Epithelial cell of proximal tubule (primary cell): ENCODE measurements at regions not wholly inside any gene's neighbourhood (a gene's known extent, or its start where the extent isn't known, plus 50 kb on each side); places are given as distances from the start of the nearest gene placed in this dataset.
A peak's percentile ranks its signal among the peaks of the same experiment; 100 is the strongest.

Experiments
- DNase-seq: peaks from one replicate; pipeline ENCODE4 v3.0.0-alpha.2; 2011; ENCODE audit warnings: low read depth
- H3K4me3 ChIP-seq: 2 replicates; pipeline ENCODE4 v1.5.1; 2011; ENCODE audit warnings: low read depth, mild to moderate bottlenecking, low read length
- CTCF ChIP-seq: conservative IDR thresholded peaks from 2 replicates; pipeline ENCODE4 v1.5.1; 2012; ENCODE audit warnings: low read depth, mild to moderate bottlenecking, low read length

- no peak overlapping the region for H3K4me3 ChIP-seq
- no peak for TF ChIP-seq CTCF
- DNase-seq: no peak
Observed at GRCh38 chr16:85475233-85475632, 137.9 kb upstream of the GSE1 start.

- DNase-seq: no peak
- TF ChIP-seq CTCF: no peak
Observed at GRCh38 chr16:85475691-85476300, 137.3 kb upstream of the GSE1 start.

GRCh38 chr16:85476389-85476788, 136.7 kb upstream of the GSE1 start:
- no peak for DNase-seq
- H3K4me3 ChIP-seq: no peak overlapping the region
- no peak for TF ChIP-seq CTCF

More at GRCh38 chr16:85475691-85476300, 137.3 kb upstream of the GSE1 start:
- no peak overlapping the region for H3K4me3 ChIP-seq

GRCh38 chr16:85477801-85478363, 135.2 kb upstream of the GSE1 start:
- DNase-seq: no peak
- H3K4me3 ChIP-seq: no peak overlapping the region
- no peak for TF ChIP-seq CTCF

- H3K4me3 ChIP-seq: no peak overlapping the region
- peak; percentile 24 for TF ChIP-seq CTCF
- DNase-seq: no peak
Observed at GRCh38 chr16:85479972-85480726, 133.0 kb upstream of the GSE1 start.

- TF ChIP-seq CTCF: no peak
- no peak for DNase-seq
Observed at GRCh38 chr16:85480727-85481101, 132.4 kb upstream of the GSE1 start.

More at GRCh38 chr16:85480727-85481101, 132.4 kb upstream of the GSE1 start:
- H3K4me3 ChIP-seq: no peak overlapping the region
